ENCODE measurements at regions not wholly inside any gene's neighbourhood (a gene's known extent, or its start where the extent isn't known, plus 50 kb on each side); places are given as distances from the start of the nearest gene placed in this dataset.

DNA sequence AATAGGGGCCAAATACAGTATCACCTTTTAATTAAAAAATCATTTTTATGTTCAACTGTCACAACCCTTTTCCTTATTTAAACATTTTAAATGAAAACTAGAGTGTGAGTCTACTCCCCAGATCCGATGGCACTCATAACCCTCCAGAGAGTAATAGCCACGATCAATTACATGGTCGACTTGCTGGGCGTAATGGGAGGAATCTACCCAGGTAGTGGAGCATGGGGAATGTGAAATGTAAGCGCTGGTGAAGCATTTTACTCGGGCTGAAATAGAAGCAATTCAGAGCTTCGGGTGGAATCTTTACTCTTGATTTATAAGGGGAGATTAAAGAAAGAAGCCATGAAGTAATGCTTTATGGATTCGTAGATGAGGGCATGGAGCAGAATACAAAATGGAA is 321.9 kb downstream of the ACTR3B start:
- ChIA-PET CTCF (interaction anchor here (0.5 kb wide), 1 partner anchor 111 kb away, joined by 5 read pairs; no protein-coding TSS in a partner anchor), POLR2A (no interaction called here)
- H3K4me1 ChIP-seq (ENCODE audit: control insufficient read depth, insufficient read depth, low read length) = no peaks in the 10 kb centered on the region
- TF ChIP-seq ZNF132 (tag by site-specific recombination; IDR thresholded peaks at IDR 0.05; ENCODE audit: borderline replicate concordance) (no peak), ZBTB48 (tag by site-specific recombination; IDR thresholded peaks at IDR 0.05) (no peak), GLIS2 (tag by site-specific recombination; IDR thresholded peaks at IDR 0.05) (no peak), SP7 (tag by site-specific recombination; IDR thresholded peaks at IDR 0.05) (no peak), ZNF24 (tag by site-specific recombination; IDR thresholded peaks at IDR 0.05) (no peak), PRDM1 (tag by site-specific recombination; IDR thresholded peaks at IDR 0.05) (no peak), ZNF660 (tag by site-specific recombination; IDR thresholded peaks at IDR 0.05) (no peak), ZNF843 (tag by site-specific recombination; IDR thresholded peaks at IDR 0.05) (no peak), ZNF621 (tag by site-specific recombination; IDR thresholded peaks at IDR 0.05) (no peak), ZFHX2 (tag by site-specific recombination; conservative IDR thresholded peaks at IDR 0.05) (no peak), ZNF670 (tag by site-specific recombination; IDR thresholded peaks at IDR 0.05; ENCODE audit: low read depth) (no peak), KLF16 (tag by site-specific recombination; IDR thresholded peaks at IDR 0.05) (no peak)
- TF ChIP-seq, protein P1, sequence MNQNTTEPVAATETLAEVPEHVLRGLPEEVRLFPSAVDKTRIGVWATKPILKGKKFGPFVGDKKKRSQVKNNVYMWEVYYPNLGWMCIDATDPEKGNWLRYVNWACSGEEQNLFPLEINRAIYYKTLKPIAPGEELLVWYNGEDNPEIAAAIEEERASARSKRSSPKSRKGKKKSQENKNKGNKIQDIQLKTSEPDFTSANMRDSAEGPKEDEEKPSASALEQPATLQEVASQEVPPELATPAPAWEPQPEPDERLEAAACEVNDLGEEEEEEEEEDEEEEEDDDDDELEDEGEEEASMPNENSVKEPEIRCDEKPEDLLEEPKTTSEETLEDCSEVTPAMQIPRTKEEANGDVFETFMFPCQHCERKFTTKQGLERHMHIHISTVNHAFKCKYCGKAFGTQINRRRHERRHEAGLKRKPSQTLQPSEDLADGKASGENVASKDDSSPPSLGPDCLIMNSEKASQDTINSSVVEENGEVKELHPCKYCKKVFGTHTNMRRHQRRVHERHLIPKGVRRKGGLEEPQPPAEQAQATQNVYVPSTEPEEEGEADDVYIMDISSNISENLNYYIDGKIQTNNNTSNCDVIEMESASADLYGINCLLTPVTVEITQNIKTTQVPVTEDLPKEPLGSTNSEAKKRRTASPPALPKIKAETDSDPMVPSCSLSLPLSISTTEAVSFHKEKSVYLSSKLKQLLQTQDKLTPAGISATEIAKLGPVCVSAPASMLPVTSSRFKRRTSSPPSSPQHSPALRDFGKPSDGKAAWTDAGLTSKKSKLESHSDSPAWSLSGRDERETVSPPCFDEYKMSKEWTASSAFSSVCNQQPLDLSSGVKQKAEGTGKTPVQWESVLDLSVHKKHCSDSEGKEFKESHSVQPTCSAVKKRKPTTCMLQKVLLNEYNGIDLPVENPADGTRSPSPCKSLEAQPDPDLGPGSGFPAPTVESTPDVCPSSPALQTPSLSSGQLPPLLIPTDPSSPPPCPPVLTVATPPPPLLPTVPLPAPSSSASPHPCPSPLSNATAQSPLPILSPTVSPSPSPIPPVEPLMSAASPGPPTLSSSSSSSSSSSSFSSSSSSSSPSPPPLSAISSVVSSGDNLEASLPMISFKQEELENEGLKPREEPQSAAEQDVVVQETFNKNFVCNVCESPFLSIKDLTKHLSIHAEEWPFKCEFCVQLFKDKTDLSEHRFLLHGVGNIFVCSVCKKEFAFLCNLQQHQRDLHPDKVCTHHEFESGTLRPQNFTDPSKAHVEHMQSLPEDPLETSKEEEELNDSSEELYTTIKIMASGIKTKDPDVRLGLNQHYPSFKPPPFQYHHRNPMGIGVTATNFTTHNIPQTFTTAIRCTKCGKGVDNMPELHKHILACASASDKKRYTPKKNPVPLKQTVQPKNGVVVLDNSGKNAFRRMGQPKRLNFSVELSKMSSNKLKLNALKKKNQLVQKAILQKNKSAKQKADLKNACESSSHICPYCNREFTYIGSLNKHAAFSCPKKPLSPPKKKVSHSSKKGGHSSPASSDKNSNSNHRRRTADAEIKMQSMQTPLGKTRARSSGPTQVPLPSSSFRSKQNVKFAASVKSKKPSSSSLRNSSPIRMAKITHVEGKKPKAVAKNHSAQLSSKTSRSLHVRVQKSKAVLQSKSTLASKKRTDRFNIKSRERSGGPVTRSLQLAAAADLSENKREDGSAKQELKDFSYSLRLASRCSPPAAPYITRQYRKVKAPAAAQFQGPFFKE (tag by site-specific recombination; IDR thresholded peaks at IDR 0.05; ENCODE audit: borderline replicate concordance) = no peak
- TF ChIP-seq, protein P2, sequence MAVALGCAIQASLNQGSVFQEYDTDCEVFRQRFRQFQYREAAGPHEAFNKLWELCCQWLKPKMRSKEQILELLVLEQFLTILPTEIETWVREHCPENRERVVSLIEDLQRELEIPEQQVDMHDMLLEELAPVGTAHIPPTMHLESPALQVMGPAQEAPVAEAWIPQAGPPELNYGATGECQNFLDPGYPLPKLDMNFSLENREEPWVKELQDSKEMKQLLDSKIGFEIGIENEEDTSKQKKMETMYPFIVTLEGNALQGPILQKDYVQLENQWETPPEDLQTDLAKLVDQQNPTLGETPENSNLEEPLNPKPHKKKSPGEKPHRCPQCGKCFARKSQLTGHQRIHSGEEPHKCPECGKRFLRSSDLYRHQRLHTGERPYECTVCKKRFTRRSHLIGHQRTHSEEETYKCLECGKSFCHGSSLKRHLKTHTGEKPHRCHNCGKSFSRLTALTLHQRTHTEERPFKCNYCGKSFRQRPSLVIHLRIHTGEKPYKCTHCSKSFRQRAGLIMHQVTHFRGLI (tag by site-specific recombination; IDR thresholded peaks at IDR 0.05) = no peak
- no peak overlapping the region for H3K4me3 ChIP-seq (ENCODE audit: low read depth, low read length)
- H3K36me3 ChIP-seq (ENCODE audit: control insufficient read depth in 2 of 2, insufficient read depth in 1 of 2, low read length in 2 of 2) = no peaks in the 10 kb centered on the region
- no peak overlapping the region for H3K27ac ChIP-seq (ENCODE audit: extremely low read depth, low read depth, low read length)
- H3K9me3 ChIP-seq (ENCODE audit: control insufficient read depth, insufficient read depth, low read depth, low read length) = no peaks in the 10 kb centered on the region

GRCh38 chr7:153084278-153084677 is 324.7 kb downstream of the ACTR3B start:
- POLR2A ChIA-PET = no interaction called here
- CTCF ChIA-PET = no interaction called here

More at GRCh38 chr7:153084278-153084677, 324.7 kb downstream of the ACTR3B start:
- Histone ChIP-seq H3K4me1 (ENCODE audit: control insufficient read depth, insufficient read depth, low read length) (no peaks in the 10 kb centered on the region), H3K36me3 (ENCODE audit: control insufficient read depth in 2 of 2, insufficient read depth in 1 of 2, low read length in 2 of 2) (no peaks in the 10 kb centered on the region), H3K9me3 (ENCODE audit: control insufficient read depth, insufficient read depth, low read depth, low read length) (no peaks in the 10 kb centered on the region), H3K4me3 (ENCODE audit: low read depth, low read length) (no peak overlapping the region), H3K27ac (ENCODE audit: extremely low read depth, low read depth, low read length) (no peak overlapping the region)
- TF ChIP-seq, protein P3, sequence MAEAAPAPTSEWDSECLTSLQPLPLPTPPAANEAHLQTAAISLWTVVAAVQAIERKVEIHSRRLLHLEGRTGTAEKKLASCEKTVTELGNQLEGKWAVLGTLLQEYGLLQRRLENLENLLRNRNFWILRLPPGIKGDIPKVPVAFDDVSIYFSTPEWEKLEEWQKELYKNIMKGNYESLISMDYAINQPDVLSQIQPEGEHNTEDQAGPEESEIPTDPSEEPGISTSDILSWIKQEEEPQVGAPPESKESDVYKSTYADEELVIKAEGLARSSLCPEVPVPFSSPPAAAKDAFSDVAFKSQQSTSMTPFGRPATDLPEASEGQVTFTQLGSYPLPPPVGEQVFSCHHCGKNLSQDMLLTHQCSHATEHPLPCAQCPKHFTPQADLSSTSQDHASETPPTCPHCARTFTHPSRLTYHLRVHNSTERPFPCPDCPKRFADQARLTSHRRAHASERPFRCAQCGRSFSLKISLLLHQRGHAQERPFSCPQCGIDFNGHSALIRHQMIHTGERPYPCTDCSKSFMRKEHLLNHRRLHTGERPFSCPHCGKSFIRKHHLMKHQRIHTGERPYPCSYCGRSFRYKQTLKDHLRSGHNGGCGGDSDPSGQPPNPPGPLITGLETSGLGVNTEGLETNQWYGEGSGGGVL (tag by site-specific recombination; IDR thresholded peaks at IDR 0.05) = no peak
- TF ChIP-seq ZNF184 (tag by site-specific recombination; IDR thresholded peaks at IDR 0.05) (no peak), GLIS2 (tag by site-specific recombination; IDR thresholded peaks at IDR 0.05) (no peak), OSR2 (tag by site-specific recombination; IDR thresholded peaks at IDR 0.05) (no peak), ZNF48 (tag by site-specific recombination; IDR thresholded peaks at IDR 0.05) (no peak), ZNF433 (tag by site-specific recombination; IDR thresholded peaks at IDR 0.05; ENCODE audit: low read depth) (no peak), ZBTB48 (tag by site-specific recombination; IDR thresholded peaks at IDR 0.05) (no peak), ZSCAN23 (tag by site-specific recombination; IDR thresholded peaks at IDR 0.05) (no peak), ZNF274 (IDR thresholded peaks at IDR 0.05; ENCODE audit: low read length) (no peak), ZNF274 (tag by site-specific recombination; IDR thresholded peaks at IDR 0.05; ENCODE audit: borderline replicate concordance) (no peak), BCL11B (tag by site-specific recombination; IDR thresholded peaks at IDR 0.05; ENCODE audit: low read depth) (no peak), ZNF596 (tag by site-specific recombination; IDR thresholded peaks at IDR 0.05) (no peak), ZBTB7A (tag by site-specific recombination; IDR thresholded peaks at IDR 0.05; ENCODE audit: low read depth) (no peak)
